ENCODE measurements at regions not wholly inside any gene's neighbourhood (a gene's known extent, or its start where the extent isn't known, plus 50 kb on each side); places are given as distances from the start of the nearest gene placed in this dataset.

DNA sequence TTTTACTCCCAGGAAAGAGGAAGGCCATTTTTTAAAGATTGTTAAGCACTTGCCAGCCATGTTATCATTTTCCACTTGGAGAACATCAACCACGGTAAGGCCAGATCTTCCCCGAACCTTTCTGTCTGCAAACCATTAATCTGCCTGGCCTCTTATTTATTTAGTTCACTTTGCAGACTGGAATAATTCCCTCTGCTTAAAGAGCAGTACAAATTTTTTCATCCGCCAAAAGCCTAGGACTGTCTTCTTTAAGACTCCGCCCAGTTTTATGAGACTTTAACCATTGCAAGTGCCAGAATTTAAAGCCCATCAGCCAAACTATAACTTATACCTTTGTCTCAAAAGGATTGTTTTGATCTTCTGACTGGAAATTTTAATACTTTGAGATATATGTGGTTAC, 426.3 kb downstream of the KCTD12 start:
- no peak for DNase-seq

- no peak for DNase-seq
Measured at GRCh38 chr13:76455960-76456359, 430.2 kb downstream of the KCTD12 start.

DNA sequence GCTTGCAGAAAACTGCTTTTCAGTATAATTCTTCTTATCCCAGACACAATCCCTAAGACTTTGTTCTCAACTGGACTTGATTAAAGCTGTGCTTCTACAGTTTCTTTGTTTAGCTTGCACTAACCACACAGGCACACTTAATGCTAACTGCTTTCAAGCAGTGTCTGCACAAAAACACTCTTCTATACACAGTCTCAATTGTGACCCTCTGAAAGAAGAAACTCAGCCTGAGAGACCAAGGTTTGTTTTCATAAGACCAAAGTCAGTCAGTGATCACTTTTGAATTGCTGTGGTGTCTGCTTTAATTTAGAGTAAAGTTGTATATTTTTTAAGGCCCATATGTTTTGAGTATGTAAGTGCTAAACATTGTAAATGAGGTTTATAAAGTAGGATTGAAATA, 431.2 kb downstream of the KCTD12 start:
- no peak for DNase-seq

GRCh38 chr13:76449716-76450115, 436.5 kb downstream of the KCTD12 start:
- DNase-seq, result no peak

DNA sequence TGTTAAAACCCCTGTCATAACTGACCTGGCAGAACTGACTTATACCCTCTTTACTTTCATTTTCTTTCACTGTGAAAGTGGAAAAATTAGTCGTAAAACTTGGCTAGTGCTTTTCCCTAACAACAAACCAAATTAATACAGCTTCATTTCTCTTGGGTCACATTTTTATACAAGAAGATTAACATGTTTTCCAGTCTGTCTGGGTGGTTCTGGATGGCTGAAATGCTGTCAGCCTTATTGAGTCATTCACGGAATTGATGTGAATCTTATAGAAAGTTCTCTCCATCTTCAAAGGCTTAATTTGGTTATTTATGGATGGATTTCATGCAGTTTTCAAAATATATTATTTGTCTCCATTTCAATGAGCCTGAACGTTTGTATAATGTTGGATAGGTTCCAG, 440.0 kb downstream of the KCTD12 start:
- no peak for DNase-seq

DNA sequence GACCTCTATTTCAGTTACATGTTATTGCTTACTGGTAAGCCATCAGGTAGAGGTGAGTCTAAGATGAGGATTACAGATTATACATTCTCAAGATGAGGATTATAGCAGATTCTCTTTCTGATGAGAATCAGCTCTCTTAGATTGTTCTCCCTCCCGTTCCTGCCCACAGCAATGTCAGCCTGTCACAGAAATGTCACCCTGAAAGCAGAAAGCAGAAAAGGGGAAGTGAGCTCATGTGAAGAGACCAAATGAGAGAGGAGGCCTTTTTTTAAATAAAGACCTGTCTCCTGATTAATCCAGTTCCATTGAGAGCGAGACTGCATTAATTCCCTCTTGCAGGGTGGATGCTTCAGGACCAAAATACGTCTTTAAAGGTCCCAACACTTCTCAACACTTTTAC, 445.6 kb downstream of the KCTD12 start:
- peak in 14 of 56 donors; percentile 1 to 24 (median 4) for DNase-seq

DNA sequence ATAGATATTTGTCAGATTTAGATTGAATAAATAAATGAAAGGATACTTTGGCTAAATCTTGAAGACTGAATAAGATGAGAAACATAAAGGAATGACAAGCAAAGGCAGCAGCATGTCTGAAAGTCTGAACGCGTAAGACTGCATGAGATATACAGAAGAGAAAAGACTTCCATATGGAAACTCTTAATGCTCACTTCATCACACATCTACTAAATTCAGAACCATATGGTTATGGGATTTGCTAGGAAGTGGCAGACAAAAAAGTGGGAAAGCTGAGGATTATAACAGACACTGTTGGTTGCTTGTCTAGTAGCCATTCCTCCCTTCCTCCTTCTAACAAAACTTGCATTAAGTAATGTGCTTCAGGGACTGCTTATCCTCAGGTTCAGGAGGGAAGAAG, 446.7 kb downstream of the KCTD12 start:
- DNase-seq, result no peak

- DNase-seq, result no peak
Measured at GRCh38 chr13:76438050-76438449, 448.2 kb downstream of the KCTD12 start.

DNA sequence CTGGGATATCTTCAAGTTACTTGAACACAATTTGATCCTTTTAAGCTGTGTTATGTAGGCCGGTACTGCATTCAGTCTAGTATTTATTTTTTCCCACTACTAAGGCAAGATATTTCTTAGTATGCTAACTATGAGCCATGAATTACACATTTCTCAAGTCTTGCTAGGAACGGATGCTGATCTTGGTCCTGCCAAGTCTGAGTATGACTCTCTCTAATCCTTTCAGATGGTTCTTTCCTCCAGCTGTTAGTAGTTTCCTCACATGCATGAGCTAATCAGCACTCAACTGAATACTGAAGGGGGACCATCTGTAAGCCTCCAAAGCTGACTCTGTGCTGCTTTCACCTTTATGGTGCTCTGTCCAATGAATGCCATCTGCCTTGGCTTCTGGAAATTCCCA, 460.3 kb downstream of the KCTD12 start:
- DNase-seq, result no peak

DNA sequence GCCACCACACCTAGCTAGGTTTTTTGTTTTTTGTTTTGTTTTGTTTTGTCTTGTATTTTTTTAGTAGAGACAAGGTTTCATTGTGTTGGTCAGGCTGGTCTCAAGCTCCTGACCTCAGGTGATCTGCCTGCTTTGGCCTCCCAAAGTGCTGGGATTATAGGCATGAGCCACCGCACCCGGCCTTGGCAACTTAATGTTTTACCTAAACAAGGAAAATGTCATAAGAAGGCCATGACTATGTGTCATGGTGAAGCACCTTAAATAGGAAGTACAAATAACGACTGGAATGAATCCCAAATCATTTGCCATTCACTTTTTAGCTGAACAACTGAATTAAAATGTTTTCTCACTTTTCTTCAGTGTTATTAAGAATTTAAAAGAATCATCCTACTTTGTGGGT, 465.2 kb downstream of the KCTD12 start:
- DNase-seq, result no peak

GRCh38 chr13:76418404-76418803, 467.8 kb downstream of the KCTD12 start:
- no peak for DNase-seq

GRCh38 chr13:76414320-76414719, 471.9 kb downstream of the KCTD12 start:
- DNase-seq, result no peak

DNA sequence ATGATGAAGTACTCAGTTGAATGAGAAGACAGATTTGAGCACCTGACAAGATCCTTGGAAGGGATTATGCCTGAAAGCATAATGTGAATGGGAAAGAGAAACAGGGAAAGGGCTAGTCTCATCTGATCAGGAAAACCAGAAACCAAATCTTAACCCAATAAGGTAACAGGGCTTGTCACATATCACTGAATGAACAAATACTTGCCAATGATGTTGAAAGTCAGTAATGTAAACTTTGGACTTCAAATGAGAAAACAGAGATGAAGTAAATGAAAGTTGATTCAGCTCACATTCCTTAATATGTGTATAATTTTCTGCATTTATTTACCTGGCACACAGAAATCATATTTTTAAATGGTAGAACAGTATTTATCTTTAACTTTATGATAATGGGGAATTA, 480.0 kb downstream of the KCTD12 start:
- no peak for DNase-seq

DNA sequence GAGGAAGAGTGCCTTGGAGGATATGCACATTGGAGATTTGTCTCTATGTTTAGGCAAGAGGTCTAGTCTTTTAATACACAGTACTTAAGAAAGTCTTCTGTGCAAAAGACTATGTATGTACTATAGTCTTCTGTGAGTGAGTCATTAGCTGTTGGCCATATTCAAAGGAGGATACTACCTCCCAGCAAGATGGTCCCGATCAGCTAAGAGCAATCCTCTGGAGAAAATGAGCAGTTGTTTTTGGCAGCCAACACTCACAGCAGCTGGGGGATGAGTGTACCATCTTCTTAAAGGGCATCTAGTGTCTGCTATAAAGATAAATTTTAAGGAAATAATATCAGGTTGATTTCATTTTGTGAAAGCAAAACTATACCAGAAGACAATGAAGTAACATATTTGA, 487.8 kb downstream of the KCTD12 start:
- DNase-seq, result no peak

DNA sequence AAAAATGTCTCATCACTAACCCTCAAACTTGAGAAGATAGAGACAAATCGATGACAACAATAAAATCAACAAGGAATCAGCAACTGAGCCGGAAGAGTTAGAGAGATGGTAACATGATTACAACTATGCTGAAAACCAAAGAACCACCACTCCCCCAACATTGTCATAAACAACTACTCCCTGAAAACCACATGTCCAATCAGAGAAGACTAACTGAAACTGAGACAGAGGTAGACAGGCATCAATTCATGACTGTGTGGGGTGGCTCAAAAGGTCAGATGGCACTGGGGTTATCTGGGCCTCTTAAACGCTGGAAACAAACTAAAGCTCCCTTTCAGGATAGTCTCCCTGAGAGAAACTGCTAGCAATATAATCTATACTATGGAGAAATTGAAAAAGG, 488.8 kb downstream of the KCTD12 start:
- no peak for DNase-seq

DNA sequence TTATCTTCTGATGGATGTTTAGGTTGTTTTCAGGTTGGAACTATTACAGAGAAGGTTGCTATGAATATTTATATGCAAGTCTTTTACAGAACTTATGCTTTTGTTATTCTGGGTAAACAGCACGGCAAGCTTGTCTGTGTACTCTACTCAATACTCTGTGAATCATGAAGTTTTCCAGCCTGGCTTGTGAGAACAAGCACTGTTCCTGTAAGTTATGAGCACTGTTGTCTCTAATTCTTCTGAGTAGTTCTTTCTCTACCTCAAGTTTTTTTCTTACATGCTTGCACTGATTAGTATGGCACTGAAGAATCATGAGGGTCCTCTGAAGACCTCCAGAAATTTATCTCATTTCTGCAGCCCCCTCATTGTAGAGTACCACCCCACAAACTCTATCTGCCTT, 496.9 kb downstream of the KCTD12 start:
- DNase-seq, result no peak

- DNase-seq, result peak in 2 of 56 donors; percentile 4 to 14
Measured at GRCh38 chr13:76387566-76387965, 498.6 kb downstream of the KCTD12 start.

DNA sequence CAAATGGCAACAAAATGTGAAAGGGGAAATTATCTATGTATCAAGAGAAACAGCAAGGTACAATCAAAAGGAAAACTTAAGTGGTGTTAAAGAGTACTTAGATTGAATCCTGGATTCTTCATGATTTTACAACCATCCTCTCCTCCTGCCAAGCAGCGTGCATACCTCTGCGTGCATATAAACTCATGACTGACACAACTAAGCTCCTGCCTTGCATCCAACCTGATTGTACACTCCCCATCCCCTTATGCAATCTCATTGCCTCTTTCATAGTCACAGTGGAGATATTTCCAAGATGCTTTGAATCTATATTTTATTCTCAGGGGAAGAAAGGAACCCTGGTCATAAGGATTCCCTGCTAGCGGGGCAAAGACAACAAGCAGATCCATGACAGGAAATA, 499.9 kb downstream of the KCTD12 start:
- DNase-seq, result no peak

DNA sequence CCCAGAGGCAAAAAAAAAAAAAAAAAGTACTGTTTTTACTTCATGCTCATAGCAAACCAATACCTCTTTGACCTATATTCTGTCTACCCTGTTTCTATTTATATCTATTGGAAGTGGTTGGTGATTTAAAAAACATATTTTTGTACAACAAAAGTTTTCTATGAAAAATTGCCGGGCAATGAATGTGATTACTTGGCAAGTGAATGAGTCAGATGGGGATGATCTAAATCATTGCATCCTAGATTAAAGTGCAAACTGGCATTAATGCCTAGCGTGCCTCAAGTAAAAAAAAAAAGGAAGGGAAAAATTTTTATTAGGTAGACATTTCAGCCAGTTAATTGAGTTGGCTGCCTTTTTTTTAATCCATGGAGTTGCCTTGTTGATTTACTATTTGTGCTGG, 500.6 kb downstream of the KCTD12 start:
- no peak for DNase-seq

DNA sequence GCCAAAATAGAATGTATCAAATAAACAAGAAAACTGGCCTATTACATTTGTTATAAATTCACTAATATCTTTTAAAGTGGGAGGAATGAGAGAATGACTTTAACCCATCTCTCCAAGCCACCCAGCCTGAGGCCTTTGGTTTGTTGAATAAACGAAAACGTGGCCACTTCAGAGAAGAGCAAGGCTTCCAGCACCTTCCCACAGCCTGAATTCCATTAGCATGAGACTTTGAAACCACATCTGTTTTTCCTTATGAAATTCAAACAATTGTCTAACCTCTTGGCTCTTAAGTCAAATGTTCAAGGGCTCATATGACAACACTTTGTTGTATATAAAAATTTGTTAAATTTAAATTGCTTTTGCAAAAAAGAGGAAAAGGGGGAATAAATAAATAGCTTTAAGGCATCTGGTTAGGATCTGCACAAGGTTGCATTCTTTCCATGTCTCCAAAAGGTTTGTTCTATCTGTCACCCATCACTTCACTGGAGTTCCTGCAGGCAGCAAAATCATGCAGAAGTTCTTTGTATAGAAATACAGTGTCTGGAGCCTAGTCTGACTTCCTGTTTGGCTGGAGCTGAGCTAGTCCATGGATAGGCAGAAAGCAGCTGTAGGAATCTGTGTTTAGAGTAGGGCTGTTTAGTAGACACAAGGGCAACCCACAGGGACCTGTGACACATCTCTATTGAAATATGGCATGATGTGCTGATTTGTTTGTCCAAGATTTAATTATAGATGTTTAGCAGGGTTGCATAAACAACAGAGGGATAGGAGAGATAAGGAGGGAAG, 502.3 kb downstream of the KCTD12 start:
- peak in 2 of 56 donors; percentile 1 to 8 for DNase-seq

DNA sequence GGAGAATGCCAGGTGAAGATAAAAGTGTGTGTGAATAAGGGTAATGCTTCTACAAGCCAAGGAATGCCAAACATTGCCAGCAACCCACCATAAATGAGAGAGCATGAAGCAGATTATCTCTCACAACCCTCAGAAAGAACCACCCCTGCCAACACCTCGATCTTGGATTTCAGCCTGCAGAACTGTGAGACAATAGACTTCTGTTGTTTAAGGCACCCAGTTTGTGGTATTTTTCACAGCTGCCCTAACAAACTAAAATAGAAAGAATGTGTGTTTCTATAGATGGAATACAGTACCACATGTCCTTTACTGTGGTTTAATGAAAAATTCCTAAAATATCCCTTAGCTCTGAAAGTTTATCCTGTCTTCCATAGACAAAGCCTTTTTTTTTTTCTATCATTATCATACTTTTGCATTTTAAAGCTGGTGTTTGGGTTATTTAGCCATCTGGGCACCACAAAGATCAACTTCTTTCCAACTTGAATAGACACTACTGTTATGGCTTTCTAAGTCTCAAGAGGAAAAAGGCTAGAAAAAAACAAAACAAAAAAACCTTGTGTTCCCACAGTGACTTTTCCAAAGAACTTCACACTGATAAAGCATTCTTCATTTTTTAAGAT, 505.6 kb downstream of the KCTD12 start:
- no peak for DNase-seq

- DNase-seq, result no peak
Measured at GRCh38 chr13:76379341-76380105, 506.7 kb downstream of the KCTD12 start.

DNA sequence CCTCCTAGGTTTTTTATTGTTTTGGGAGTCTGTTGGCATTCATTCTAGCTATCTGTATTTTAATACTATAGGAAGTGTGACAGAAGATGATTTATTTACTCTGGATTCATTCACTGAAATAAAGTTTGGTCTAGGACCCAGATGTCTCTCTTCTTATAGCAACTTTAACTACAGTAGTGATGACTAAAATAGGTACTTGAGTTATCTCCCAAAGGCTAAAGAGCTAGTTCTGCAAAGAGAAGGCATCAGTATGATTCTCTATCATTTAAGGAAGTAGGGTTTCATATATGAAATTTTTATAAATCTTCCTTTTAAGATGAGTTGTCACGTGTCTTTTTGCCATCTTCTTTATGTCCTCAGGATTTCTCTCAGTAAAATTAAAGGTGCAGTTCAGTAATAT, 507.4 kb downstream of the KCTD12 start:
- DNase-seq, result no peak
